ENCODE measurements at regions not wholly inside any gene's neighbourhood (a gene's known extent, or its start where the extent isn't known, plus 50 kb on each side); places are given as distances from the start of the nearest gene placed in this dataset.

DNA sequence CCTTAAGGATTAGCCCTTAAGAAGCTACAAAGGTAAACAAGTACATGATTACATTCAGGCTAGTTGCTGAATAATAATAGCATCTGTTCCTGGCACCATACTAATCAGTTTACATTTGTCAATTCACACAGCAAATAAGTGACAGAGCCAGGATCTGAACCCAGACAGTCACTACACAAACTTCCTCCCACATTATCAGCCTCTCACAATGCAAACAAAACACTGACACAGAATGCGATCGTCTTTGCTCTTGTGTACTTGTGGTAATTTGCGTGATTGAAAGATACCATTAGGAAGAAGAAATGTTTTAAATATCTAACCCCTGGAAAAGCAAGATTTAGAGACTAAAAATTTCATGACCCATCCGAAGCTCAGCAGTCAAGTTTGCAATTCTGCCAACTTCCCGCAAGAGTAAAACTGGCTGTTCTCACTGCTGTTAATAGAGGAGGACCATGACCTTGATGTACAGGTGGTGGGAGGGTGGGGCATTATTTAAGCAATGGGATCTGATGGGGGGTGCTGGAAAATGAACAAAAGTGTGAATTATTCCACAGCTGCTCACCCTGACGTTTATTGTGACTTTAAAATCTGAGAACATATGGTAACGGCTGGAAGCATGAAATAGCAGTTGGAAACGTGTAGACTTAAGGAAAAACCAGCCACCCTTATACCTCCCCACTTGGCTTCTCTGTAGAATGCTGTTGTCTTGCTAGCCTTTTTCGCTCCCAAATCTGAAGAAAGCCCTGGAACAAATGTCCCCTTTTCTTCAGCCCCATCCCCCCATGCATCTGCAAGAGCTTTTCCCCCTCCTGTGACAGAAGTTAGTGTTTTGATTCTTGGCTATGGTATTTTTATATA, 95.3 kb upstream of the ARMC2 start:
- intact Hi-C loops (cut with DNase I; ENCODE audit: low total_unique reads), result no loop called here
- no peaks in the 10 kb centered on the region for H3K9me3 ChIP-seq
- DNase-seq, result no peak
- 74 to 89% (median 83%) methylated on average over 9 of the region's 9 CpGs for WGBS, 5 donors
- H3K27ac ChIP-seq, result no peak overlapping the region
- peaks cover 0 to 11% (median 5%) of the 10 kb centered on the region in 6 donors for H3K4me1 ChIP-seq
- no peaks in the 10 kb centered on the region for H3K36me3 ChIP-seq
- no peaks in the 10 kb centered on the region for H3K27me3 ChIP-seq (replicated peaks in 1 of 7)
- H3K4me3 ChIP-seq, result no peak overlapping the region
- no peak for TF ChIP-seq POLR2A (IDR thresholded peaks at IDR 0.05)
- TF ChIP-seq POLR2AphosphoS5 (IDR thresholded peaks at IDR 0.05), result no peak
- TF ChIP-seq, protein P1, sequence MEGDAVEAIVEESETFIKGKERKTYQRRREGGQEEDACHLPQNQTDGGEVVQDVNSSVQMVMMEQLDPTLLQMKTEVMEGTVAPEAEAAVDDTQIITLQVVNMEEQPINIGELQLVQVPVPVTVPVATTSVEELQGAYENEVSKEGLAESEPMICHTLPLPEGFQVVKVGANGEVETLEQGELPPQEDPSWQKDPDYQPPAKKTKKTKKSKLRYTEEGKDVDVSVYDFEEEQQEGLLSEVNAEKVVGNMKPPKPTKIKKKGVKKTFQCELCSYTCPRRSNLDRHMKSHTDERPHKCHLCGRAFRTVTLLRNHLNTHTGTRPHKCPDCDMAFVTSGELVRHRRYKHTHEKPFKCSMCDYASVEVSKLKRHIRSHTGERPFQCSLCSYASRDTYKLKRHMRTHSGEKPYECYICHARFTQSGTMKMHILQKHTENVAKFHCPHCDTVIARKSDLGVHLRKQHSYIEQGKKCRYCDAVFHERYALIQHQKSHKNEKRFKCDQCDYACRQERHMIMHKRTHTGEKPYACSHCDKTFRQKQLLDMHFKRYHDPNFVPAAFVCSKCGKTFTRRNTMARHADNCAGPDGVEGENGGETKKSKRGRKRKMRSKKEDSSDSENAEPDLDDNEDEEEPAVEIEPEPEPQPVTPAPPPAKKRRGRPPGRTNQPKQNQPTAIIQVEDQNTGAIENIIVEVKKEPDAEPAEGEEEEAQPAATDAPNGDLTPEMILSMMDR (IDR thresholded peaks at IDR 0.05 in 8 of 11, conservative IDR thresholded peaks at IDR 0.05 in 3 of 11), result no peak

DNA sequence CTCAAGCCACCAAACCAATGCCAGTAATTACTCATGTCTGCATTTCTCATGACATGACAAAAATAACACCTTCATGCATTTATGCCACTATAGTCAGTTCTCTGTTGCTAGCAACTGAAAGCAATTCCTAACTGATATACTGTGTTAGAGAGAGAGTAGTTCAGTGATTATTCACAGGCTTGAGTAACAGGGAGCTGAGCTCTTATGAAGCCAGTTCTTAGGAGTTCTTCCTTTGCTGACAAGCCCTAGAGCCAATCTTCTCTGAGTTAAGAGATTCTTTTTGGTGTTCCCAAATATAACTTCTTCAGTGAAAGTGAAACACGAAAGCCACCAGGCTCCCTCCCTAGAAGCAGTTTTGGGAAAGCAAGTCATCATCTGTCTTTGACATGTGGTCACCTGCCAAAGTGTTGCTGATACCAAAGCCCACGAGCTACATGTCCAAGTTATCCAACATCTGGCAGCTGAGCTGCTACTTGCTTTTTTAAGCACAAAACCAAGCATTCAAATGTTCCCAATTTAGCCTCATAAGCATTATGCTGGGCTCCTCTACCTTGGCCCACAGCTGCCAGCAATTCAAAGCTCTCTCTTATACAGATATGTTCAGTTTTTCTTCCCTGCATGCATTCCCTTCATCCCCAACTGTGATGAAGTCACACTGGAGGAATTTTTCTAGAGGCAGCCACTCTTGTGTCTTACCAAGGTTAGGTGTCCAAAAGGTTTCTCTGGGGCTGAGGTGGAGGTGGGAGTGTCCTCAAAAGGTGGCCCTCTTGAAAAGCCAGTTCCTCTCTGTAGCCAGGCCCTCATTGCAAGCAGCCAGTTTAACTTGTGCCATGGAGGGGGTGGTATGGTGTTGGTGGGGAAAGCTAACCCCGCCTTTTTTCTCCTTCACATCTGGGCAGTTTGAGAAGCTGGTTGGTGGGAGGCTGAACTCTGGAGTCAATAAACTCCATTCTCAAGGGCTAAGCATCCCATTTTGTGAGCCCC, 92.7 kb upstream of the ARMC2 start:
- H3K4me3 ChIP-seq, result no peak overlapping the region
- TF ChIP-seq POLR2A (IDR thresholded peaks at IDR 0.05), result no peak
- no peak for TF ChIP-seq POLR2AphosphoS5 (IDR thresholded peaks at IDR 0.05)
- TF ChIP-seq, protein P1 (IDR thresholded peaks at IDR 0.05 in 8 of 11, conservative IDR thresholded peaks at IDR 0.05 in 3 of 11), result no peak

DNA sequence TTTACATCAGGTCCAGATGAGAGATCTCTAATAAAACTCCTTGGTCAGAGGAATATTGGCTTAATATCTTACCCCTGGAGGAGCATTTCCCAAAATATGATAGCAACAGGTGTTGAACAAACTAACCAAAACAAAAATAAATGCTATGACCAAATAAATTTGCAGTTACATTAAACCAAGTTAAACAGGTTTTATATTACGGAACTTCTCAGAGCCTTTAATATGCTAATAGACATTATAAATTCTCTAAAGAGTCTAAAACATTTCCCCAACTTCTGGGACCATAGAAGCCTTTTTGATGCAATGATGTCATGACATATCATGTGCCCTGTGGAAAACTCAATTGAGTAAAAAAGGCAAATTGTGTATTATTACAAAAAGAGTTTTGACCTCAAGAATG, 90.9 kb upstream of the ARMC2 start:
- intact Hi-C loops (cut with DNase I; ENCODE audit: low total_unique reads), result no loop called here
- 96 to 98% (median 97%) methylated on average over 1 of the region's 1 CpG for WGBS, 5 donors
- H3K27ac ChIP-seq, result no peak overlapping the region
- no peak for DNase-seq
- no peaks in the 10 kb centered on the region for H3K9me3 ChIP-seq
- H3K4me3 ChIP-seq, result no peak overlapping the region
- H3K27me3 ChIP-seq (replicated peaks in 1 of 7), result no peaks in the 10 kb centered on the region
- no peaks in the 10 kb centered on the region for H3K36me3 ChIP-seq
- peaks cover 0 to 7% (median 2%) of the 10 kb centered on the region in 6 donors for H3K4me1 ChIP-seq
- TF ChIP-seq, protein P1 (IDR thresholded peaks at IDR 0.05 in 8 of 11, conservative IDR thresholded peaks at IDR 0.05 in 3 of 11), result no peak
- TF ChIP-seq POLR2A (IDR thresholded peaks at IDR 0.05) (no peak), POLR2AphosphoS5 (IDR thresholded peaks at IDR 0.05) (no peak)

More for the DNA sequence above, 92.7 kb upstream of the ARMC2 start:
- intact Hi-C loops (cut with DNase I; ENCODE audit: low total_unique reads), result no loop called here
- 38 to 63% (median 56%) methylated on average over 3 of the region's 3 CpGs for WGBS, 5 donors
- Histone ChIP-seq H3K27me3 (replicated peaks in 1 of 7) (no peaks in the 10 kb centered on the region), H3K27ac (peak overlapping the region in 2 of 8 donors; percentile 25 to 43), H3K36me3 (no peaks in the 10 kb centered on the region), H3K9me3 (no peaks in the 10 kb centered on the region), H3K4me1 (peaks cover 0 to 11% (median 5%) of the 10 kb centered on the region in 6 donors)
- DNase-seq, result no peak

Data from spleen (tissue), 11 donors.